MV-4-11 (cell line): ENCODE measurements at regions not wholly inside any gene's neighbourhood (a gene's known extent, or its start where the extent isn't known, plus 50 kb on each side); places are given as distances from the start of the nearest gene placed in this dataset.

Experiments used
- DNase-seq: peaks from one replicate; lab custom pipeline; 2025; lab: John Stamatoyannopoulos, UW

GRCh38 chr5:68407311-68408239 is 192.0 kb downstream of the PIK3R1 start:
- no peak for DNase-seq

GRCh38 chr5:68408345-68408871 is 192.9 kb downstream of the PIK3R1 start:
- DNase-seq: peak; percentile 68

- no peak for DNase-seq
These were observed 193.7 kb downstream of the PIK3R1 start for GRCh38 chr5:68409259-68409658.

DNA sequence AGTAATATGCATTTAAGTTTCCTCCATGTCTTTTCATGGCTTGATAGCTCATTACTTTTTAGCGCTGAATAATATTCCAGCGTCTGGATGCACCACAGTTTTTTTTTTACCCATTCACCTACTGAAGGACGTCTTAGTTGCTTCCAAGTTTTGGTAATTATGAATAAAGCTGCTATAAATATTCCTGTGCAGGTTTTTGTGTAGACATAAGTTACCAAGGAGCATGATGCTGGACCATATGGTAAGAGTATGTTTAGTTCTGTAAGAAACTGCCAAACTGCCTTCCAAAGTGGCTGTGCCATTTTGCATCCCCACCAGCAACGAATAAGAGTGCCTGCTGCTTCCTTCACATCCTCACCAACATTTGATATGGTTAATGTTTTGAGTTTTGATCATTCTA is 195.6 kb downstream of the PIK3R1 start:
- no peak for DNase-seq

DNA sequence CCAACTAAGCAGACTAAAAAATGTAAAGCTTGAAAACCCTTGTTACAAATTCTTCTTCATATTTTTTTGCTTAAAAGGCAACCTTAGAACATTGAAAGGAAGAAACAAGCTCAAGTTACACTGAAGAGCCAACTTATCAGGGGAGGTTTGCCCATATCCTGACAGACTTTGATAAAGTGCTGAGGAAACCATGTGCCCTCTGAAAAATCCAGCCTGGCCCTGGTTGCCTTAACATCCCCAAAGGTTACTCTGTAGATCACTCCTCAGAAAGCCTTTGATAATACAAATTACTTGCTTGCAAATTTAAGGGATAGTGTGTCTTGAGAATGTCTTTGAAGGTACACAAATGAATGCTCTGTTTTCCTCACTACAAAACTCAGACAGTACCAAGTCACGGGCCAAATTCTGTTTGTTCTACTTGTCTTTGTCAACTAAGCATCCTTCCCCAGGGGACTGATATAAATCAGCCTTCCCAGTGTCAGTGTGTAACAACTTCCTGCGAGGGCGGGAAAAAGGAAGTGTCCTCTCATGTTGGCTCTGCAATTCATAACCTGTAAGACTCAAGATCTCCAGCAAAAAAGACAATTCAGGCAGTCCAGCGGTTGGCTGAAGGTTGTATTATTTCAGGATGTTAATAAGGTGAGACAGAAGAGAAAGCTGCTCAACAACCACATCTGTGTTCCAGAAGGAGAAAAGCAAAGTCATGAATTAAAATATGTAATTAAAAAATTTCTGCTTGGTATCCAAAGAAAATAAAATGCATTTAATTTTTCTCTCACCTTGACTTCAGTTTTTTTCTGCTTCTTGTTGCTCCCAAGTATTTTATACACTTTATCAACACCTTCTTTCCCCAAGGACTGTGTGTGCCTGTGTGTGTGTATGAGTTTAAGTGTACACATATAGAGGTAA is 199.9 kb downstream of the PIK3R1 start:
- DNase-seq: peak; percentile 63

- DNase-seq: no peak
These were observed 201.2 kb downstream of the PIK3R1 start for GRCh38 chr5:68416714-68417113.

DNA sequence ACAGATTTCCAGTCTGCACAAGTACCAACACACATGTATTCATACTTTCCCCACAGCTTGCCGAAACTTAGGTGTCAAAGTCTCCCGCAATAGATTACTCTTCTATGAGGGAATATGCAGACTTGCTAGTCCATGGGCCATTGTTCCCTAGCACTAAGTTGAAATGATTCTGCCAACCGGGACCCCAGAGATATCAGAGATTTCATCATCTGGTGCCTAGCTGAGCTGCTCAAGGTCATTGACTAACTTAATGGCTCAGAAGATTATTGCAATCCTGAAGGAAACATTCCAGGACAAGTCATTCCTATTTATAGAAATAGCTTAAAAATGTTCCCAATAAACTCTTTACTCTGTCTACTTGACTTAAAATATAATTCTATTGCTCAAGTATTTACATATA is 202.6 kb downstream of the PIK3R1 start:
- no peak for DNase-seq

GRCh38 chr5:68418680-68419079 is 203.1 kb downstream of the PIK3R1 start:
- no peak for DNase-seq

DNA sequence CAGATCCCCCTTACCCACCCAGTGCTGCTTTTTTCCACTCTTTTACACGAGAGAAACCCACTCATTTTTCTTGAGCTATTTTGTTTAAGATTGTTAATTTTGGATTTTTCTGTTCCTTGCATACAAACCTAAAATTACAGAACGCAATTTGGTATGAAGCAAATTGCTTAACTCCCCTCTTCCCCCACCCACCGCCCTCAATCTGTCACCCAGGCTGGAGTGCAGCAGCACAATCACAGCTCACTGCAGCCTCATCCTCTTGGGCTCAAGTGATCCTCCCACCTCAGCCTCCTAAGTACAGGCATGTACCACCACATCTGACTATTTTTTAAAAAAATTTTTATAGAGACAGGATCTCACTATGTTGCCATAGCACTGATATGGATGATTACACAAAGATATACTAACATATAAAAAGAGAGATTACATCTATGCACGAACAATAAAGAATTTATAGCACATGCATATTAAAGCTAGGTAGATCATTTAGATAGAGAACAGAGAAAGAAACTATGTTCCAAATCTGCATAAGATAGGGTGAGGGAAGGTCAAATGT is 203.6 kb downstream of the PIK3R1 start:
- no peak for DNase-seq

DNA sequence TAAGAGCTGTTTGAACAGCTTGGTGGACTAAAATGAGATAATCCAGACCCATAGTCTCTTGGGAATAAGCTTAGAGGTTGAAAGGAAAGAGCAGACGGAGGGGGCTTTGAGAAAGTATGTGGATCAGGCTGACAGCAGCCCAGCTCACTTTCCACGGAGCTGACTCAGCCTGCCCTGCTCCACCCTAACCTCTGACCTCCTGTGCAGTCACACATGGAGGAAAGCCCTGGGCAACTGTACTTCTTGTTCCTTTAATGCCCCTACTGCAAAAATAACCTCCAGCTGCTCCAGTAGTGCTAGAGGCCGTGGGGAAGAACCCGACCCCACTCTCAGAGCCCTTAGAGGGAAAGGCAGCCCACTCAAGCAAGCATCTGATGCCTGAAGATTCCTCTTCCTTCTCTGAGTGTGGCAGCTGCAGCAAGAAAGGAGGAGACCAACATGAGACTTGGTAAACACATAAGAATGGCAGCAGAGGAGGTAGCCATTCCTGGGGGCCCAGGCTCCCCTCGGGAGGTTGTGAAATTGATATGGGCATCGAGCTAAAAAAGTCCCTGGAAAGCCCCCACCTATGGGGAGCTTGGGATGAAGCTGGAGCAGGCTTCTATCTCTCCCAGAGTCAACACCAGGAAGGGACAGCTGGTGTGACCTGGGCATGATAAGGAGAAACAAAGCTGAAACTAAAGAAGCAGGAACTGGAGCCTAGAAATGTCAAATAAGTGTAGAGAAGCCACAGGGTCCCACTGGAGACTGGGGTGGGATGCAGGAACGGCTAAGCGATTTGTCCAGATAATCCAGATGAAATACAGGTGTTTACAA is 204.3 kb downstream of the PIK3R1 start:
- peak; percentile 32 for DNase-seq

DNA sequence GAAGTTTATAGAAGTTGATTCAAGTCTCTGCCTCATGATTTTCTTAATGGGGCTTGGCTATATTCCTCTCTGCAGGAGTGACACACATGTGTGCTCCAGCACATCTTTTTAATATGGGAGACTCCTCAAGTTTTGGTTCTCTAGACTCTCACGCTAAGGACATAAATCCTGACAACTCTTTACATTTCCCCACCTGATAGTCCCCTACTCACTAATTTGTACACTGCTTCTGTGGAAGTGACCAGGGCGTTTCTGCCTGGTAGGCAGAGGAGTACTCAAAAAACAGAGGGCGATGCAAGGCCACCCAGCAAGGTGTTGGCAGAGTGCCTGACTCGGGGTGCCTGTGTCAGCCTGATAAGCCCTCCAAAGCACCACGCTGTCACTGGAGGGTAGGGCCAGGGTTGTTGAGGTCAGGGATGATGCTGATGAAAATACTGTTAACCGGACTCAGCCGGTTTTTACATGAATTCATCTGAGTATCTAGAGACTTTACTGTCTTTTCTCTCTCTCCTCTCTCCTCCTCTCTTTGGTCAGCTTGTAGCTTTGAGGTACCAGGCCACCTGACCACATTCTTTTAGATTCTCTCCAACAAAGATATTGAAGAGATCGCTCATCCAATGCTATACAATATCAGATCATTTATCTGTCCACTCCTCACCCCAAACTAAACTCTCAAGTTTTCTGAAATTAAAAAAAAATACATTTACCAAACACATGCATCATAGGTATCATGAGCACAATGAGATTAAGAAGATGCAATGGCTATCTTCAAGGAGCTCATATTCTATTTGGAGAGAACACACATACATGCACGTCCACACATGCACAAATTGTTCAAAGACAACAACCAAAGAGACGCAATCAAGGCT is 205.2 kb downstream of the PIK3R1 start:
- DNase-seq: no peak

DNA sequence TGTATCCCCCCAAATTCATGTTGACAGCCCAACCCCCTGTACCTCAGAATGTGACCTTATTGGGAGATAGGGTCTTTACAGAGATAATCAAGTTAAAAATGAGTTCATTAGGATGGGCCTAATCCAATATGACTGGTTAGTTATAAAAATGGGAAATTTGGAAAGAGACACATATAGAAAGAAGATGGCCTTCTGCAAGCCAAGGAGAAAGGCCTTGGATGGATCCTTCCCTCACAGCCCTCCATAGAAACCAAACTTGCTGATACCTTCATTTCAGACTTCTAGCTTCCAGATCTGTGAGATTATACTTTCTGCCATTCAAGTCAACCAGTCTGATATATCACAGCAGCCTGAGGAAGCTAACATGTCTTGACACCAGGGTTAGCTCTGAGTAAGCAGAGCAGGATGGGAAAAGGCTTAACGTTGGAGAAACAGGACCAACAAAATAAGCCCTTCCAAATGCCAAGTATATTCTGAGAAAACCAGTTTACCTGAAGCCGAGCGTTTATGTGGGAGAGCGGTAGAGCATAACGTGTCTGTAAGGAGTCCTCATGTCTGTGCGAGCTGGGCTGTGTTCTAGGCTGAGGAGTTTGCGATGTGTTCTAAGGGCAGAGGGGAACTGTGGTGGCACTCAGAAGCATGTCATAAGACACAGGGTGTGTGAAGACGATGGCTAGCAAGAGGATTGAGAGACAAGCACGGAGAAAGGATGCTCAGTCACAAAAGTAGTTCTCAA is 206.1 kb downstream of the PIK3R1 start:
- DNase-seq: no peak

GRCh38 chr5:68423154-68423811 is 207.7 kb downstream of the PIK3R1 start:
- no peak for DNase-seq

- peak; percentile 92 for DNase-seq
These were observed 209.4 kb downstream of the PIK3R1 start for GRCh38 chr5:68424799-68425537.

- no peak for DNase-seq
These were observed 211.0 kb downstream of the PIK3R1 start for GRCh38 chr5:68426586-68426985.

- DNase-seq: no peak
These were observed 212.8 kb downstream of the PIK3R1 start for GRCh38 chr5:68428231-68428811.

GRCh38 chr5:68429510-68429909 is 214.0 kb downstream of the PIK3R1 start:
- no peak for DNase-seq

- DNase-seq: no peak
These were observed 214.7 kb downstream of the PIK3R1 start for GRCh38 chr5:68430279-68430678.
